ENCODE measurements at regions not wholly inside any gene's neighbourhood (a gene's known extent, or its start where the extent isn't known, plus 50 kb on each side); places are given as distances from the start of the nearest gene placed in this dataset.

- TF ChIP-seq CTCF (conservative IDR thresholded peaks at IDR 0.05; ENCODE audit: low read depth, low read length): no peak
- no peak for TF ChIP-seq EZH2 (IDR thresholded peaks at IDR 0.05; ENCODE audit: low read length, unreplicated experiment)
- TF ChIP-seq EZH2phosphoT487 (IDR thresholded peaks at IDR 0.05; ENCODE audit: borderline replicate concordance, low read length): no peak
Measured at GRCh38 chr11:15707194-15707593, 592.5 kb downstream of the INSC start.
